NCI-H774 (cell line): ENCODE measurements at regions not wholly inside any gene's neighbourhood (a gene's known extent, or its start where the extent isn't known, plus 50 kb on each side); places are given as distances from the start of the nearest gene placed in this dataset.

ENCODE experiments used
- DNase-seq: peaks from one replicate; lab custom pipeline; 2025; lab: John Stamatoyannopoulos, UW

GRCh38 chr4:178412455-178412854, 970.2 kb upstream of the AGA start:
- no peak for DNase-seq

DNA sequence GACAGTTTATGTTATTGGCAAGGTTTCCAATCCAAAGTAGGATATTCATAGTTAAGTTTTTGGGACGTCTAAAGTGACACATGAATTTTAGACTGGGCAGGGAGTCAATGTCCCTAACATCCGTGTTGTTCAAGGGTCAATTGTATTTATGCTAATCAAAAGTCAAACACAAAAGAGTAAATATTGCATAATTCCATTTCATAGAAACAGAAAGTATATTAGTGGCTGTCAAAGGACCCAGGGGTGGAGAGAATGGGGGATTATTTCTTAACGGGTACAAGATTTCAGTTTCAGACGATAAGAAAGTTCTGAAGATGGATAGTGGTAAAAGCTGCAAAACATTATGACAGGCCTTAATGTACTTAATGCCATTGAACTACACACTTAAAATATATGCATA, 971.8 kb upstream of the AGA start:
- DNase-seq = no peak

DNA sequence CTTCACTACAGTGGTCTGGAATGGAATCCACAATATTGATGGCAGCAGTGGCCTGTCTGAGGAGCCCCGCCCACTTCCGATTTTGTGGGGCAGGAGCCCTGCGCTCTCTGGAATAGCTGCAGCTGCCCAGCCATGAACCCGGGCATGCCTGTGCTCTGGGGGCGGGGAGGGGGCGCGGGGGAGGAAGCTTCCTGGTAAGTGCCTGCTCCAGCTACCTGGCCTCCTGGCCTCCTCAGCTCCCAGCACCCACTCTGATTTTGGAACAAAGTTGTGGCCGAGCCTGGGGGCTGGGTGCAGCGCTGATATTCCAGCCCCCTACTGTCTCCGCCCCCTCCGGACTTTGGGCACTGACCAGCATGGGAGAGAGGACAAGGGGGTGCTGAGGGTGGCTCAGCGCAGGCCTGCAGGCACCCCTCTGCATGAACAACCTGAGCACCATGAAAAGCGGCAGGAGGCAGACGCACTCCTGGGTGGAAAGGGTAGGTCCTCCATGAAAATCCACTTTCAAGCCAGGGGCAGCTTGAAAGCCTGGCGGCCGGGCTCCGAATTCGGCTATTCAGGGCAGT, 972.7 kb upstream of the AGA start:
- DNase-seq = peak; percentile 19

- peak; percentile 80 for DNase-seq
These were observed 973.7 kb upstream of the AGA start for GRCh38 chr4:178415925-178416324.

DNA sequence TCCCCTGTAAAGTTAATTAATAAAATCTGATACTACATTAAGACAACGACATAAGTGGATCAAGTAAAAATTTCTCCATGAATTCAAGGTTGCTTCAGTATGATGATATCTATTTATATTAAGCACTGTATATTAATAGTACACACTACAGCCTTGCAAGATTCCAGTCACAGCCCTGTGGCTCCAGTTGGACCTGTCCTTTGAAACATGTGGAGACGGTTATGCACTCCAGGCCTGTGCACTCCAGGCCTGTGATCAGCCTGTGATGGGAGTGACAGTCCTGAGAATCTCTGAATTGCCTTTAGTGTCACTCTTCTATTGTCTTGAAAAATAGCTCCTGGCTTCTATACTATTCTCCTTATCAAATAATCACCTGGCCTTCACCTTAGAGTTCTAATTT, 981.1 kb upstream of the AGA start:
- DNase-seq = no peak

GRCh38 chr4:178426871-178427270, 984.6 kb upstream of the AGA start:
- DNase-seq = no peak

DNA sequence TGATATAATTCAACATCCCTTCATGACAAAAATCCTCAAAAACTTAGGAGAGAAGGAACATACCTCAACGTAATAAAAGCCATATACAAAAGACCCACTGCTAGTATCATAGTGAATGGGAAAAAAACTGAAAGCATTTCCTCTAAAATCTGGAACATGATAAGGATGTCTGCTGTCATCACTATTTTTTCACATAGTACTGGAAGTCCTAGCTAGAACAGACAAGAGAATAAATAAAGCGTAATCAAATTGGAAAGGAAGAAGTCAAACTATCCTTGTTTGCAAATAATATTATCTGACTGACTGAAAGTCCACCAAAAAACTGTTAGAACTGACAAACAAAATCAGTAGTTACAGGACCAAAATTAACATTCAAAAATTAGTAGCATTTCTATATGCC, 985.4 kb upstream of the AGA start:
- no peak for DNase-seq

DNA sequence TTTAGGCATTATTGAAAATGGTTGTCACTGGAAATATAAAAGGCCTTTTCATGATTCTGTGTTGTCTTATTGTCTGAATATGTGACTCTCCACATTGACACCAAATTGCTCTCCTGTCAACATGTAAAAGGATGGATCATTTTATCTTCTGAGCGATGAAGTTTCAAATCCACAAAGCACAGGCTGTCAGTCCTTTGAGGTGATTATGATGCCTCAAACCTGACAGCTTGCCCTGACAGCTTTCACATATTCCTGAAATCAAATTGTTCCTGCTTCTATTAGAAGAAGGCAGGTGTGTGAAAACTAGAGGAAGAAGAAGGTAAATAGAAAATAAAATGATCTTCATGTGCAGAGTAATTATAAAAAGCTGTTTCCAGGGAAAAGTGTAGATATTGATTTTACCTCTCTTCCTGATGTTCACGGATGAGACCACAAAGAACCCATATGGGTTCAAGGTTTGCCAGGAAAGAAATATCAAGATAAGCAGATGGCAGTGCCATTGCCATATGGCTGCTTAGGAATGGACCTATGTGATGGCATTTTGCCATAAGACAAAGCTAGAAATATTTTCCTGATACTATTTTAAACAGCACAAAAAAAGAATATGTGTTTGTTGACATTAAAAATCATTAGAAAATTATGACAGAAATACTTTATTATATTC, 1006.3 kb upstream of the AGA start:
- no peak for DNase-seq

DNA sequence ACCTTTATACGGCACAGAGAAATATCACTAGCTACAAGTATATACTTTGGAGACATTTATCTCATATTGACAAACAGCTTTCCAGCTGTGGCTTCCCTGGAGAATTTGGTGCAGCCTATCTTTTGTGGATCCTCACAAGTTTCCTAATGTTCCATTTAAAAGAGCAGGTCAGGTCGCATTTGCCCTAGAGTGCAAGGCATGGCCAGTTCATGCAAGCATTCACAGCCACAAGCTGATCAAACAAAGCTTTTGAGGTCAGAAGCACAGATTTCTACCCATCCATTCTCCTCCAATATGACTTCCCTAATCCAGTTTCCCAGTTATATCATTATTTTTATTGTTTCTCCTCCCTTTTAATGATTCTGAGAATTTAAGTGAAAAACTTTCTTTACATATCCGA, 1008.4 kb upstream of the AGA start:
- DNase-seq = no peak

GRCh38 chr4:178453057-178453456, 1010.8 kb upstream of the AGA start:
- no peak for DNase-seq

GRCh38 chr4:178457286-178457685, 1015.0 kb upstream of the AGA start:
- no peak for DNase-seq

- no peak for DNase-seq
These were observed 1020.5 kb upstream of the AGA start for GRCh38 chr4:178462710-178463109.

DNA sequence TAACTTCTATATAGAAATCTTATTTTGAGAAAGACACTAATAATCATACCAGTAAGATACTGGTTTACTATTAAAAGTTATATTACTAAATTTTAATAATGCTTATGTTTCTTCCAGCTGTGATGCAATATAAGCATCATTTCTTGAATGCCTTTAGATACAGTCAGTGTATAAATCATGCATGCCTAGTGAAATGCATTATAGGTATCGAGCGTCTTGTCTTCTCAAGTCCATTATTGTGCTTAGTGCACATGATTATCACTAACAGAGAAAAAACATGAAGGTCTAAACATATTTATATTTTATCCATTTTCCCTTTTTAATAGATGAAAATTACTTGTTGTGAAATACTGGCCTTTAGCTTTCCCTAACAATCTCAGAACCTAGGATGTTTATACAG, 1021.5 kb upstream of the AGA start:
- no peak for DNase-seq

DNA sequence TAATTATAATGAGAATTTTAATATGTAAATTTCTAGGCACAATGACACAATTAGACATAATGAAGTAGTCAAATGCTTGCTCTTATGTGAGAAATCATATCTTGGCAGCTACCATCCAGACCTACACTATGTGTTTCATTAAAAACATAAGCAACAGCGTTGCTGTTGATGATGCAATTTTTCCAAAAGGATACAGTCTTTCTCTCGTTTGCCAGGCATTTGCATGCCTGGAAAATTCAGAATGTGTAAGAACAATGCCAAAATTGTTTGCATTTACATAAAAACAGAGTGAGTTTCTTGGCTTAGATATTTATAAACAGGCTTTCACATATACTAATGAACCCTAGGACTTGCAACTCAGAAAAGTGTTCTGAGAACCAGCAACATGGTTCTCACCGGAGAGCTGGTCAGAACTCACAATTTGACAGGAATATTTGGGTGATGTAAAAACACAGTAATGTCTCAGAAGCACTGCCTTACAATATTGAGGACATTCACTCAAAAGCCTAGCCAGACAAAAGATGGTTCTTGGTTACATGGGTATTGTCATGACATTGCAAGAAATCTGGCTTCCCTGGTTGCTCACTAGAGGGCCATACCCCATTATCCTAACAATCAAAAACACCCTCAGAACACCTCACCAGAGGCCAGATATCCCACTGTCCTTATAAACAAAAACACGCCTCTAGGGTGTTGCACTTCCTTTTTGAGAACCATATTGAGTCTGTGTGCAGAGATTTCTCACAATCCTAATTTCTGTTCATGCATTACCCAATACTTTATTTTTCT, 1029.0 kb upstream of the AGA start:
- no peak for DNase-seq

DNA sequence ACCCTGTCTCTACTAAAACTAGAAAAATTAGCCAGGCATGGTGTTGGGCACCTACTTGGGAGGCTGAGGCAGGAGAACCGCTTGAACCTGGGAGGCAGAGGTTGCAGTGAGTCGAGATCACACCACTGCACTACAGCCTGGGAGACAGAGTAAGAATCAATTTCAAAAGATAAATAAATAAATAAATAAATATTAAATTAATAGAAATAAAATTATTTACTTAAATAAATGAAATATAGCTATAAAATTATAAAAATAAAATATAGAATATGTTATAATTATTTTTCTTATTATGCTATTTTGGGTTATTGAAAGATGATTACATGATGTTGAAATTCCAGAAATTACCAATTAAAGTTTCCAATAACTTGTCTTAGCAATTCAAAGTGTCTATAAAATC, 1029.8 kb upstream of the AGA start:
- no peak for DNase-seq

GRCh38 chr4:178480105-178480504, 1037.9 kb upstream of the AGA start:
- no peak for DNase-seq

GRCh38 chr4:178480881-178481280, 1038.6 kb upstream of the AGA start:
- DNase-seq = no peak

DNA sequence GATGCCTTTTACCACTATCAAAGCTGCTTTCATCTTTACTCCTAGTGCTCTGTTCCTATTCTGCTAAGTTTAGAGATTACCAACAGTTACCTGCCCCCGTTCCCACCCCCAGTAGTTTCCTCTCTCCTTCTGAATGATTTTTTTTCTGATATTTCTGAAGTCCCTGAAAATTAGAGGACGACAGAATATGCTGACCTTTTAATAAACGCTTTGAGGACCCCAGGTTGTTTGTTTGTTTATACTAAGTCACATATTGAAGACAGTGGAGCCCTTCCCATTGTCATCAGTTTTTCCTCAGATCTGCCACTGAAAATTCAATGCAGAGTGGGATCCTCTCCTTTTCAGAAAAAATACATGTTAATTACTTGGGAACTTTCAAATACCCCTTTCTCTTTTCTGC, 1039.3 kb upstream of the AGA start:
- DNase-seq = no peak

GRCh38 chr4:178523038-178523437, 1080.8 kb upstream of the AGA start:
- no peak for DNase-seq

DNA sequence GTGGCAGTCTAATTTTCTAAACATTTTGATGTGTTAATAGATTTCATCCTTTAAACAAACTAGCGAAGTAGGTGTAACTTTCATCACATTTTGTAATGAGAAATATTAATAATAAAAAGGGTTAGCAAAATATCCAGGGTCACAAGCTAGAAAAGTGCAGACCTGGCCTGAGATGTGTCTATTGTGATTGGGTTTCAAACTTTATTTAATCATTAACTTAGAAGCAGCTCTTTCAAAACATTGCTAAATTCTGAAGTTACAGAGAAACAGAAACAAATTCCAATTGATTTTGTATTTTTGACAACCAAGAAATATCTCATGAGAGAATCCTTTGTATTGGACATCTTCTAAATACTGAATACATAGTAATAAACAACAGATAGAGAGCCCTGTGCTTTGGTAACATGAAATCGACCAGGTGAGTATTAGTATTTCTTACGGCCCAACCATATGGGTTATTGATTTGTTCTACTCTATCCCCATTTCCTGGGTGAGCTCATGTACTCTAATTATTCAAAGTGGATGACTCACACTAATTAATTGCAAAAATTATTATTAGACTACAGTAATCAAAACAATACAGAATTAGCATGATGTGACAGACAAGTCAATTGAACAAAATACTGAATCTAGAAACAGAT, 1093.8 kb upstream of the AGA start:
- DNase-seq = no peak

- no peak for DNase-seq
These were observed 1111.0 kb upstream of the AGA start for GRCh38 chr4:178553201-178553600.

DNA sequence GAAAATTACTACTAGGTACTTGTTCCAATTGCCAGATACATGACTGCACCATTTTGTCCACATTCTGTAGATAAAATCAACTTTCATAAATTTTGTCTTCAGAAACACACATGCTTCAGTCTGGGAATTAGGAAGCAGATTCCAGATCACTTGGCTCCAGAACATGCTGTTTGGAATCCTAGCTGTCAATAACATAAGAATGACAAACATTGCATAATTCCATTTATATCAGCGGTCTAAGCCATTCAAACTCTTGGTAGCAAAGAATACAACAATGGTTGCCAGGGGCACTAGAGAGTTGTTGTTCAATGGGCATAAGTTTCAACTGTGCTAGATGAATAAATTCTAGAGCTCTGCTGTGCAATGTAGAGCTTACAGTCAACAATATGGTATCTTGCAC, 1112.1 kb upstream of the AGA start:
- no peak for DNase-seq

DNA sequence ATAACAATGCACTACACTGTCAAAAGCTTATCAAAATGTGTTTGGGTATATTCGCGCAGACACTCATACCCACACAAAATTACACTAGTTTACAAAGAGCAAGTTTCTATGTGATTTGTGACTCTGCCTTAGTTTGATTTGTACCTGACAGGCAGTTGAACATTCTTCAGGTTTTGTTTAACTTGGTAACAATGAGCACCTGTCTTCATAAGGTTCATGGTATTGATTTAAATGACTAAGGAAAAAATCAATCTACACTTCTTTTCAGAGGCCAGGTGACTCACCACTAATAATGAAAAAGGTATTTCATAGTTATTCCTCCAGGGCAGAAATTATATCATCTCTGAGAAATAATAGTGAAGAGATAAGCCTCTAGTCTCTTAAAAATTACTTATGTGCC, 1114.6 kb upstream of the AGA start:
- DNase-seq = peak; percentile 1
